ENCODE measurements at regions not wholly inside any gene's neighbourhood (a gene's known extent, or its start where the extent isn't known, plus 50 kb on each side); places are given as distances from the start of the nearest gene placed in this dataset.

DNA sequence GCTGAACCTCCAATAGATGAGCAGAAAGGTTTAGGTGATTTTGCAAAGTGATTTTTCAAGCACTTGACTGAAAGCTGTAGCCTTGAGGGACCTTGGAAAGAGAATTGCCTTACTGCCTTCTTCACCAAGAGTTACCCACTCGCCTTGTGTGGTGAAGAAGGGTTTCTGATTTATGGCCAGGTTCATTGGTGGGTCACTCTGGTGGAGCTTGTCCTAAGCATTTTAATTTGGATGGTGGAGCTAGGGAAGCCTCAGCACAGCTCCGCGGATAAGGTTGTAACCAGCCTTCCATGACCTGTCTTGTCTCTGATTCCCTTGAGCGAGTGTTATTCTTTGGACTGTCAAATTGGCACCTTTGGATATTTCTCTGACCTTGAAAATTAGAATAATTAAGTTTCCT, 226.4 kb downstream of the FAT3 start (continued):
- TF ChIP-seq, protein P1, sequence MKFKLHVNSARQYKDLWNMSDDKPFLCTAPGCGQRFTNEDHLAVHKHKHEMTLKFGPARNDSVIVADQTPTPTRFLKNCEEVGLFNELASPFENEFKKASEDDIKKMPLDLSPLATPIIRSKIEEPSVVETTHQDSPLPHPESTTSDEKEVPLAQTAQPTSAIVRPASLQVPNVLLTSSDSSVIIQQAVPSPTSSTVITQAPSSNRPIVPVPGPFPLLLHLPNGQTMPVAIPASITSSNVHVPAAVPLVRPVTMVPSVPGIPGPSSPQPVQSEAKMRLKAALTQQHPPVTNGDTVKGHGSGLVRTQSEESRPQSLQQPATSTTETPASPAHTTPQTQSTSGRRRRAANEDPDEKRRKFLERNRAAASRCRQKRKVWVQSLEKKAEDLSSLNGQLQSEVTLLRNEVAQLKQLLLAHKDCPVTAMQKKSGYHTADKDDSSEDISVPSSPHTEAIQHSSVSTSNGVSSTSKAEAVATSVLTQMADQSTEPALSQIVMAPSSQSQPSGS (IDR thresholded peaks at IDR 0.05; ENCODE audit: low read length) = no peak
- TF ChIP-seq FOSL1 (IDR thresholded peaks at IDR 0.05; ENCODE audit: insufficient read depth, low read depth, low read length) (no peak), GTF2F1 (IDR thresholded peaks at IDR 0.05; ENCODE audit: borderline replicate concordance, low read depth, low read length) (no peak)
